ENCODE measurements at regions not wholly inside any gene's neighbourhood (a gene's known extent, or its start where the extent isn't known, plus 50 kb on each side); places are given as distances from the start of the nearest gene placed in this dataset.

DNA sequence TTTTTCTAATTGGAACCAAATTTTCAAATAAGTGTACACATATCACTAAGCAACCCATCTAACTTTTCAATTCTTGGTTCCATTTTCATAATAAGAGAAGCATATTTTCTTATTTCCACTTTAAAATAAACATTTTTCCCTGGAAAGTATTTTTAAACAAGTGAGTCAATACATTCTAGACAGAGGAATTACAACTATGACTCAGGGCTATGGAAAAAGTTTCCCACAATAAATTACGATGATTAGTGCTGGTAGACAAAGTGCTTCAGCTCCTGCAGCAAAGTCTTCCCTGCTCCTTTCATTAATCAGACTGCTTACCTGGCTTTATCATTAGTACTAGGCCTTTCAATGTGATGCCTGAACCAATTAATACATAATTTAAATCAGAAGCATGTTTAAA, 322.5 kb downstream of the HACE1 start (continued):
- TF ChIP-seq POLR2A (IDR thresholded peaks at IDR 0.05; ENCODE audit: control extremely low read depth in 1 of 2, low read depth in 2 of 2, low read length in 2 of 2), result no peak
- no peak for TF ChIP-seq KDM5A (IDR thresholded peaks at IDR 0.05; ENCODE audit: low read length)
- no peak for TF ChIP-seq TCF12 (IDR thresholded peaks at IDR 0.05; ENCODE audit: low read depth, low read length)
- no peak for TF ChIP-seq RBBP5 (IDR thresholded peaks at IDR 0.05; ENCODE audit: borderline replicate concordance, low read depth, low read length)
- TF ChIP-seq SP4 (IDR thresholded peaks at IDR 0.05; ENCODE audit: low read length), result no peak
- TF ChIP-seq TAF7 (optimal IDR thresholded peaks at IDR 0.05; ENCODE audit: borderline replicate concordance, low read depth, low read length), result no peak
- TF ChIP-seq SIX5 (IDR thresholded peaks at IDR 0.05; ENCODE audit: low read depth, low read length), result no peak
- no peak for TF ChIP-seq SIN3A (conservative IDR thresholded peaks at IDR 0.05 in 1 of 2, IDR thresholded peaks at IDR 0.05 in 1 of 2; ENCODE audit: low read depth in 1 of 2, low read length in 2 of 2)
- TF ChIP-seq RFX5 (IDR thresholded peaks at IDR 0.05; ENCODE audit: borderline replicate concordance, low read depth, low read length), result no peak
- TF ChIP-seq, protein P1, sequence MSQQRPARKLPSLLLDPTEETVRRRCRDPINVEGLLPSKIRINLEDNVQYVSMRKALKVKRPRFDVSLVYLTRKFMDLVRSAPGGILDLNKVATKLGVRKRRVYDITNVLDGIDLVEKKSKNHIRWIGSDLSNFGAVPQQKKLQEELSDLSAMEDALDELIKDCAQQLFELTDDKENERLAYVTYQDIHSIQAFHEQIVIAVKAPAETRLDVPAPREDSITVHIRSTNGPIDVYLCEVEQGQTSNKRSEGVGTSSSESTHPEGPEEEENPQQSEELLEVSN (IDR thresholded peaks at IDR 0.05), result no peak
- no peak for TF ChIP-seq SAP30 (IDR thresholded peaks at IDR 0.05; ENCODE audit: insufficient read depth, insufficient replicate concordance, low read length)
- TF ChIP-seq HDAC2 (IDR thresholded peaks at IDR 0.05; ENCODE audit: borderline replicate concordance in 1 of 2, low read depth in 2 of 2, low read length in 2 of 2), result no peak
- TF ChIP-seq POLR2AphosphoS5 (IDR thresholded peaks at IDR 0.05; ENCODE audit: low read depth, low read length), result no peak
- TF ChIP-seq SIRT6 (IDR thresholded peaks at IDR 0.05; ENCODE audit: low read length), result no peak
- TF ChIP-seq SP2 (IDR thresholded peaks at IDR 0.05; ENCODE audit: low read length), result no peak

Data from H1 (cell line).